Cardiac muscle cell (in vitro differentiated cells and primary cell): ENCODE measurements at regions not wholly inside any gene's neighbourhood (a gene's known extent, or its start where the extent isn't known, plus 50 kb on each side); places are given as distances from the start of the nearest gene placed in this dataset.

Source experiments
- DNase-seq, 2 donors: peaks; one replicate each; pipeline versions ENCODE4 v3.0.0 to v3.0.0-alpha.2; 2010 to 2017; ENCODE audit warnings: low read depth in 1 of 2, low spot score in 1 of 2
- H3K27ac ChIP-seq: fragments of 200-600 bp; sonication (generic); 2 replicates; pipeline ENCODE4 v1.5.1; 2016
- H3K27me3 ChIP-seq: fragments of 200-600 bp; sonication (generic); 2 replicates; pipeline ENCODE4 v1.6.0; 2016; ENCODE audit warnings: control low read depth
- H3K36me3 ChIP-seq: fragments of 200-600 bp; sonication (generic); 2 replicates; pipeline ENCODE4 v1.5.1; 2016; ENCODE audit warnings: control low read depth
- H3K4me1 ChIP-seq: fragments of 200-600 bp; sonication (generic); 2 replicates; pipeline ENCODE4 v1.8.1; 2017; ENCODE audit warnings: low read depth, mild to moderate bottlenecking, mixed run types
- H3K4me3 ChIP-seq: fragments of 200-600 bp; sonication (generic); 2 replicates; pipeline ENCODE4 v1.5.1; 2016; ENCODE audit warnings: mild to moderate bottlenecking
- H3K9me3 ChIP-seq: fragments of 200-600 bp; sonication (generic); 2 replicates; pipeline ENCODE4 v1.5.1; 2017; ENCODE audit warnings: low read depth, mild to moderate bottlenecking, control low read depth
- CTCF ChIP-seq: IDR thresholded peaks from 2 replicates; pipeline ENCODE4 v1.5.1; 2012; ENCODE audit warnings: low read depth, mild to moderate bottlenecking, low read length

- no peak for DNase-seq
- TF ChIP-seq CTCF, result no peak
- Histone ChIP-seq H3K4me1 (no peaks in the 10 kb centered on the region), H3K36me3 (no peaks in the 10 kb centered on the region), H3K27ac (no peak overlapping the region), H3K9me3 (no peaks in the 10 kb centered on the region), H3K27me3 (no peaks in the 10 kb centered on the region), H3K4me3 (no peak overlapping the region)
These were observed 230.1 kb downstream of the EBLN2 start for GRCh38 chr3:73291541-73291940.

GRCh38 chr3:73292220-73292619 is 230.8 kb downstream of the EBLN2 start:
- H3K9me3 ChIP-seq, result no peaks in the 10 kb centered on the region
- TF ChIP-seq CTCF, result no peak
- no peak for DNase-seq
- no peaks in the 10 kb centered on the region for H3K36me3 ChIP-seq
- no peaks in the 10 kb centered on the region for H3K4me1 ChIP-seq
- no peak overlapping the region for H3K27ac ChIP-seq
- H3K4me3 ChIP-seq, result no peak overlapping the region
- no peaks in the 10 kb centered on the region for H3K27me3 ChIP-seq

GRCh38 chr3:73294537-73294936 is 233.1 kb downstream of the EBLN2 start:
- no peak overlapping the region for H3K4me3 ChIP-seq
- TF ChIP-seq CTCF, result no peak
- H3K27ac ChIP-seq, result no peak overlapping the region
- DNase-seq, result no peak
- peaks cover 5% of the 10 kb centered on the region for H3K27me3 ChIP-seq
- no peaks in the 10 kb centered on the region for H3K4me1 ChIP-seq
- H3K9me3 ChIP-seq, result no peaks in the 10 kb centered on the region
- H3K36me3 ChIP-seq, result no peaks in the 10 kb centered on the region

- Histone ChIP-seq H3K4me3 (no peak overlapping the region), H3K4me1 (no peaks in the 10 kb centered on the region), H3K27ac (no peak overlapping the region), H3K36me3 (no peaks in the 10 kb centered on the region), H3K9me3 (no peaks in the 10 kb centered on the region), H3K27me3 (peaks cover 5% of the 10 kb centered on the region)
- TF ChIP-seq CTCF, result no peak
- DNase-seq, result no peak
These were observed 234.6 kb downstream of the EBLN2 start for GRCh38 chr3:73295876-73296635.

GRCh38 chr3:73296859-73297258 is 235.4 kb downstream of the EBLN2 start:
- Histone ChIP-seq H3K27me3 (peaks cover 5% of the 10 kb centered on the region), H3K9me3 (no peaks in the 10 kb centered on the region), H3K4me3 (no peak overlapping the region), H3K27ac (no peak overlapping the region), H3K36me3 (no peaks in the 10 kb centered on the region), H3K4me1 (no peaks in the 10 kb centered on the region)
- DNase-seq, result no peak
- TF ChIP-seq CTCF, result no peak
